Adrenal gland (tissue), 5 donors: ENCODE measurements at regions not wholly inside any gene's neighbourhood (a gene's known extent, or its start where the extent isn't known, plus 50 kb on each side); places are given as distances from the start of the nearest gene placed in this dataset.

Experiments
- CTCF ChIP-seq, 6 experiments: fragments of 450-650 bp in 4 of 6; fragments of 200-600 bp in 2 of 6; sonication (generic) in 1 of 6; IDR thresholded peaks; 1 replicate in 5 of 6; 2 replicates in 1 of 6; pipeline versions ENCODE4 v1.5.1 to v1.8.0; 2016 to 2021; ENCODE audit warnings: antibody characterized with exemption in 6 of 6, mild to moderate bottlenecking in 2 of 6, moderate library complexity in 1 of 6
- POLR2A ChIP-seq, 2 donors: fragments of 450-650 bp; IDR thresholded peaks; one replicate each; pipeline ENCODE4 v1.6.1; 2017; ENCODE audit warnings: antibody characterized with exemption in 2 of 2, mild to moderate bottlenecking in 2 of 2, moderate library complexity in 1 of 2
- donor health status: DM: no; HTN: no; CAD: no.

GRCh38 chr5:110969502-110969901 lies 102.0 kb upstream of the TSLP start:
- TF ChIP-seq CTCF (IDR thresholded peaks at IDR 0.05) (no peak), POLR2A (IDR thresholded peaks at IDR 0.05) (no peak)
